ENCODE measurements at regions not wholly inside any gene's neighbourhood (a gene's known extent, or its start where the extent isn't known, plus 50 kb on each side); places are given as distances from the start of the nearest gene placed in this dataset.
A peak's percentile ranks its signal among the peaks of the same experiment; 100 is the strongest.

DNA sequence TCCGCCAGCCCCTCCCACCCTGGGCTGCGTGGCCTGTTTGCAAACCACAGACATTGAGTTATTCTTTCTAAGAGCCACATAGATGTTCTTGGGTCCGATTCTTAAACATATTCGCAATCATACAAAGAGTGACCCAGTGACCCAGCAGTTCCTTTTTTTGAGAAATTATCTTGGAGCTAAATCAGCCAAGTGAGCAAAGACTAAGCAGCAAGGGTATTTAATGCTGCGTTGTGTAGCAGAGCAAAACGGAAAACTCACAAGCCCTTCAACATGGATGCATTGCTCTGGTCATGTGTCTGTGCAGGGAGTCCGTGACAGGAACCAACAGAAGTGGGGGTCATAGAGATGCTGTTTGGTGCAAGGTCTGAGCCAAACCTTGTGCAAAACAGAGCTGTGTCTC lies 95.6 kb downstream of the OLFM1 start:
- TF ChIP-seq, protein P1, sequence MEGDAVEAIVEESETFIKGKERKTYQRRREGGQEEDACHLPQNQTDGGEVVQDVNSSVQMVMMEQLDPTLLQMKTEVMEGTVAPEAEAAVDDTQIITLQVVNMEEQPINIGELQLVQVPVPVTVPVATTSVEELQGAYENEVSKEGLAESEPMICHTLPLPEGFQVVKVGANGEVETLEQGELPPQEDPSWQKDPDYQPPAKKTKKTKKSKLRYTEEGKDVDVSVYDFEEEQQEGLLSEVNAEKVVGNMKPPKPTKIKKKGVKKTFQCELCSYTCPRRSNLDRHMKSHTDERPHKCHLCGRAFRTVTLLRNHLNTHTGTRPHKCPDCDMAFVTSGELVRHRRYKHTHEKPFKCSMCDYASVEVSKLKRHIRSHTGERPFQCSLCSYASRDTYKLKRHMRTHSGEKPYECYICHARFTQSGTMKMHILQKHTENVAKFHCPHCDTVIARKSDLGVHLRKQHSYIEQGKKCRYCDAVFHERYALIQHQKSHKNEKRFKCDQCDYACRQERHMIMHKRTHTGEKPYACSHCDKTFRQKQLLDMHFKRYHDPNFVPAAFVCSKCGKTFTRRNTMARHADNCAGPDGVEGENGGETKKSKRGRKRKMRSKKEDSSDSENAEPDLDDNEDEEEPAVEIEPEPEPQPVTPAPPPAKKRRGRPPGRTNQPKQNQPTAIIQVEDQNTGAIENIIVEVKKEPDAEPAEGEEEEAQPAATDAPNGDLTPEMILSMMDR (IDR thresholded peaks at IDR 0.05 in 4 of 5, conservative IDR thresholded peaks at IDR 0.05 in 1 of 5): no peak
- no peak for TF ChIP-seq POLR2A (IDR thresholded peaks at IDR 0.05)
- Histone ChIP-seq H3K27me3 (peaks cover 24 to 33% (median 28%) of the 10 kb centered on the region in 3 donors), H3K4me1 (no peaks in the 10 kb centered on the region), H3K27ac (no peak overlapping the region), H3K9me3 (no peaks in the 10 kb centered on the region), H3K4me3 (no peak overlapping the region), H3K36me3 (no peaks in the 10 kb centered on the region)
- intact Hi-C loops (cut with DNase I; ENCODE audit: low total_unique reads) (no loop called here), in situ Hi-C loops (cut with MboI; ENCODE audit: low sequenced_read_pairs in 4 of 4) (no loop called here)
- ATAC-seq (no peak), DNase-seq (no peak)

DNA sequence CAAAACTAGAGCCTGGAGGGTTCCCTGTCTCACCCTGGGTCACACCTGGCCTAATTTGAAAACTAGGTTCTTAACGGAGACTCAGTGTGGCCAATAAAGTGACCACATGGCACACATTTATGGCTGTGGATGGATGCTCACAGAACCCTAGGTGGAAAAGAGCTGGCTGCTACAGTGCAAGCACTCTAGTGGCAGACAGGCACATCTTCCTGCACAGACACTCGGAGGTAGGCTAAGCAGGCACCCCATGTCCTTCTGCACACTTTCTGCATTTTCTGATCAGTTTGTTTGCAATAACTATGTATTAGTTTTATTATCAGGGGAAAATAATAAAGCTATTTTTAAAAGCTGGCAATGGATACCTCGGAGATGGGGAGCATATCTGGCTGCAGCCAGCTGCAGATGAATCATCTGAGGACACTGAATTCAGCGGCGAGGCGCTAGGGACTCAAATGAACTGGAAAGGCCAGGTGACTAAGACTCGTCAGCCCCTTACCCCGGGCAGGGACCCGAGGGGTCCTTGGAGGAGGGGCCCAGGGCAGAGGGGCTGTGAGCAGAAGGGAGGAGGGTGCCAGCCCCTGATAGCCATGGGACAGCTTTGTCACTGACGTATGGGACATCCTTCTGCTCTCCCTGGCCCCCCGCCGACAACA lies 96.2 kb downstream of the OLFM1 start:
- Histone ChIP-seq H3K36me3 (no peaks in the 10 kb centered on the region), H3K27me3 (peaks cover 24 to 33% (median 29%) of the 10 kb centered on the region in 3 donors), H3K4me1 (no peaks in the 10 kb centered on the region), H3K27ac (no peak overlapping the region), H3K4me3 (no peak overlapping the region), H3K9me3 (no peaks in the 10 kb centered on the region)
- ATAC-seq (no peak), DNase-seq (no peak)
- no peak for TF ChIP-seq POLR2A (IDR thresholded peaks at IDR 0.05)
- TF ChIP-seq, protein P1 (IDR thresholded peaks at IDR 0.05 in 4 of 5, conservative IDR thresholded peaks at IDR 0.05 in 1 of 5): no peak
- in situ Hi-C loops (cut with MboI; ENCODE audit: low sequenced_read_pairs in 4 of 4) (no loop called here), intact Hi-C loops (cut with DNase I; ENCODE audit: low total_unique reads) (loop anchor here (2.0 kb wide), 1 partner anchor 97 kb away; the partner anchor contains the start of gene OLFM1)

- no peaks in the 10 kb centered on the region for H3K4me1 ChIP-seq
- H3K4me3 ChIP-seq: no peak overlapping the region
- intact Hi-C loops (cut with DNase I; ENCODE audit: low total_unique reads): loop anchor here (2.0 kb wide), 1 partner anchor 98 kb away; the partner anchor contains the start of gene OLFM1
- no peaks in the 10 kb centered on the region for H3K9me3 ChIP-seq
- DNase-seq: no peak
- no peak for ATAC-seq
- H3K27ac ChIP-seq: no peak overlapping the region
- H3K27me3 ChIP-seq: peaks cover 24 to 33% (median 30%) of the 10 kb centered on the region in 3 donors
- H3K36me3 ChIP-seq: no peaks in the 10 kb centered on the region
- TF ChIP-seq, protein P1 (IDR thresholded peaks at IDR 0.05 in 4 of 5, conservative IDR thresholded peaks at IDR 0.05 in 1 of 5): peak in 2 of 5 experiments; percentile 22 to 40
- no peak for TF ChIP-seq POLR2A (IDR thresholded peaks at IDR 0.05)
- in situ Hi-C loops (cut with MboI; ENCODE audit: low sequenced_read_pairs in 4 of 4): no loop called here
These were observed 96.9 kb downstream of the OLFM1 start for GRCh38 chr9:135184181-135185053.

- intact Hi-C loops (cut with DNase I; ENCODE audit: low total_unique reads): loop anchor here (2.0 kb wide), 1 partner anchor 98 kb away; the partner anchor contains the start of gene OLFM1
- in situ Hi-C loops (cut with MboI; ENCODE audit: low sequenced_read_pairs in 4 of 4): no loop called here
- ATAC-seq: no peak
- peaks cover 24 to 33% (median 30%) of the 10 kb centered on the region in 3 donors for H3K27me3 ChIP-seq
- no peak overlapping the region for H3K4me3 ChIP-seq
- no peak for DNase-seq
- TF ChIP-seq, protein P1 (IDR thresholded peaks at IDR 0.05 in 4 of 5, conservative IDR thresholded peaks at IDR 0.05 in 1 of 5): no peak
- no peak for TF ChIP-seq POLR2A (IDR thresholded peaks at IDR 0.05)
- no peaks in the 10 kb centered on the region for H3K9me3 ChIP-seq
- no peaks in the 10 kb centered on the region for H3K4me1 ChIP-seq
- no peaks in the 10 kb centered on the region for H3K36me3 ChIP-seq
- no peak overlapping the region for H3K27ac ChIP-seq
These were observed 97.6 kb downstream of the OLFM1 start for GRCh38 chr9:135185060-135185459.

Measured in gastrocnemius medialis (tissue), 4 donors.